ENCODE measurements at regions not wholly inside any gene's neighbourhood (a gene's known extent, or its start where the extent isn't known, plus 50 kb on each side); places are given as distances from the start of the nearest gene placed in this dataset.

DNA sequence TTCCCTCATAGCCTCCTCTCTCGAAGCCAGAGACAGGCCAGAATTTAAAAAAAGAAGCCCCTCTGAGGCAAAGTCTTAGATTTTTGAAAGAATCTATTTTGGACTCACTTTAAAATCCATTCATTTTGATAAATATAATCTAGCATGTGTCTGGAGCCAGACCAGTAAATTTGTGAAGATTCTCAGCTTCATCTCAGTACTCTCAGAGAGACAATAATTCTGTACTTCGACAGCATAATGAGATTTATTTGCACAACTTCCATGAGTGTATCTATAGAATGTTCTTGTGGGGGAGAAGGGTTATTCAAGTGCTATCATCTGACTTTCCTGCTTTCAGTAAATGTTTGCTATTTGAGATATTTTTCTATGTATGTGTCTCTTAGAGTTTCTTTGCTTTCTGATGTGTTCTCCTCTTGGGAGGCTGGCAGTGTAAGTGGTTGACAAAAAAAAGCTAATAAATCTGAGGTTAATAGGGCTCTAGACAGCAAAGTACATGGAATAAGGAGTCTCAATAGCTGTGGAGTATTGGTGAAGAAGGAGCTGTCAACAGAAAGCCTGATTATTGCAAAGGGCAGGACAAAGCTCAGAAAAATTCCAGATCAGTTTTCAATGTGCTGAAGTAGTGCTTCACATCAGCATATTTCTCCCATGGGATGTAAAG is 223.0 kb downstream of the PTBP2 start:
- no peaks in the 10 kb centered on the region for H3K36me3 ChIP-seq (ENCODE audit: insufficient read depth)
- H3K79me2 ChIP-seq (ENCODE audit: insufficient read depth, low read depth), result no peaks in the 10 kb centered on the region
- H3K4me3 ChIP-seq (IDR thresholded peaks at IDR 0.05; ENCODE audit: insufficient read depth, low read depth, low read length), result no peak overlapping the region
- no peaks in the 10 kb centered on the region for H3K27me3 ChIP-seq (ENCODE audit: insufficient read depth, low read depth)
- no peak overlapping the region for H3K9ac ChIP-seq
- TF ChIP-seq, protein P1, sequence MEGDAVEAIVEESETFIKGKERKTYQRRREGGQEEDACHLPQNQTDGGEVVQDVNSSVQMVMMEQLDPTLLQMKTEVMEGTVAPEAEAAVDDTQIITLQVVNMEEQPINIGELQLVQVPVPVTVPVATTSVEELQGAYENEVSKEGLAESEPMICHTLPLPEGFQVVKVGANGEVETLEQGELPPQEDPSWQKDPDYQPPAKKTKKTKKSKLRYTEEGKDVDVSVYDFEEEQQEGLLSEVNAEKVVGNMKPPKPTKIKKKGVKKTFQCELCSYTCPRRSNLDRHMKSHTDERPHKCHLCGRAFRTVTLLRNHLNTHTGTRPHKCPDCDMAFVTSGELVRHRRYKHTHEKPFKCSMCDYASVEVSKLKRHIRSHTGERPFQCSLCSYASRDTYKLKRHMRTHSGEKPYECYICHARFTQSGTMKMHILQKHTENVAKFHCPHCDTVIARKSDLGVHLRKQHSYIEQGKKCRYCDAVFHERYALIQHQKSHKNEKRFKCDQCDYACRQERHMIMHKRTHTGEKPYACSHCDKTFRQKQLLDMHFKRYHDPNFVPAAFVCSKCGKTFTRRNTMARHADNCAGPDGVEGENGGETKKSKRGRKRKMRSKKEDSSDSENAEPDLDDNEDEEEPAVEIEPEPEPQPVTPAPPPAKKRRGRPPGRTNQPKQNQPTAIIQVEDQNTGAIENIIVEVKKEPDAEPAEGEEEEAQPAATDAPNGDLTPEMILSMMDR (conservative IDR thresholded peaks at IDR 0.05; ENCODE audit: low read depth, low read length), result no peak
- no peaks in the 10 kb centered on the region for H4K20me1 ChIP-seq (ENCODE audit: insufficient read depth)
- H2AFZ ChIP-seq (ENCODE audit: low read depth), result no peak overlapping the region
- H3K4me1 ChIP-seq (ENCODE audit: low read depth, poor library complexity, severe bottlenecking), result no peaks in the 10 kb centered on the region
- H3K27ac ChIP-seq, result no peak overlapping the region
- no peak overlapping the region for H3K4me2 ChIP-seq

DNA sequence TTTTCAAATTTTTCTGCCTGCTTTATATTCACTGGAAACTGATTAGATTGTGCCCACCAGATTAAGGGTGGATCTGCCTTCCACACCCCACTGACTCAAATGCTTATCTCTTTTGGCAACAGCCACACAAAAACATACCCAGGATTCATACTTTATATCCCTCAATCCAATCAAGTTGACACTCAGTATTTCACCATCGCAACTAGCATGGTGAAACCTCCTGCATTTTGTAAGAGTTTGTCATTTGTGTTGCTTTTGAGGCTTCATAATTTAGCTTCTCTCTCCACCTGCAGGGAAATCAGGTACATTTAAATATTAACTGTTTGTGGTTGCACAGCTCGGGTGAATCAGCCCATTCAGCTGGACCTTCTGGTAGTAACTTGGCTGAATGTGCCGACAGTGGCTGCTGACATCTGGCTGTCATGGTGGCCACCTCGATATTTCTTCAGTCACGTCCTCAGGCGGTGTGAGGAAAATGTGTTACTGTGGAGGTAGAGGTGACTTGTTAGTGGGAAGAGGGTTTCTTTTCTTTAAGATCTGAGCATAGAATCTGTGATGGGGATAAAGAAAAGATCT is 224.0 kb downstream of the PTBP2 start:
- Histone ChIP-seq H3K4me1 (ENCODE audit: low read depth, poor library complexity, severe bottlenecking) (no peaks in the 10 kb centered on the region), H4K20me1 (ENCODE audit: insufficient read depth) (no peaks in the 10 kb centered on the region), H3K27ac (no peak overlapping the region), H3K9ac (no peak overlapping the region), H3K27me3 (ENCODE audit: insufficient read depth, low read depth) (no peaks in the 10 kb centered on the region), H3K36me3 (ENCODE audit: insufficient read depth) (no peaks in the 10 kb centered on the region), H2AFZ (ENCODE audit: low read depth) (no peak overlapping the region), H3K79me2 (ENCODE audit: insufficient read depth, low read depth) (no peaks in the 10 kb centered on the region), H3K4me2 (no peak overlapping the region), H3K4me3 (IDR thresholded peaks at IDR 0.05; ENCODE audit: insufficient read depth, low read depth, low read length) (no peak overlapping the region)
- TF ChIP-seq, protein P1 (conservative IDR thresholded peaks at IDR 0.05; ENCODE audit: low read depth, low read length), result no peak

DNA sequence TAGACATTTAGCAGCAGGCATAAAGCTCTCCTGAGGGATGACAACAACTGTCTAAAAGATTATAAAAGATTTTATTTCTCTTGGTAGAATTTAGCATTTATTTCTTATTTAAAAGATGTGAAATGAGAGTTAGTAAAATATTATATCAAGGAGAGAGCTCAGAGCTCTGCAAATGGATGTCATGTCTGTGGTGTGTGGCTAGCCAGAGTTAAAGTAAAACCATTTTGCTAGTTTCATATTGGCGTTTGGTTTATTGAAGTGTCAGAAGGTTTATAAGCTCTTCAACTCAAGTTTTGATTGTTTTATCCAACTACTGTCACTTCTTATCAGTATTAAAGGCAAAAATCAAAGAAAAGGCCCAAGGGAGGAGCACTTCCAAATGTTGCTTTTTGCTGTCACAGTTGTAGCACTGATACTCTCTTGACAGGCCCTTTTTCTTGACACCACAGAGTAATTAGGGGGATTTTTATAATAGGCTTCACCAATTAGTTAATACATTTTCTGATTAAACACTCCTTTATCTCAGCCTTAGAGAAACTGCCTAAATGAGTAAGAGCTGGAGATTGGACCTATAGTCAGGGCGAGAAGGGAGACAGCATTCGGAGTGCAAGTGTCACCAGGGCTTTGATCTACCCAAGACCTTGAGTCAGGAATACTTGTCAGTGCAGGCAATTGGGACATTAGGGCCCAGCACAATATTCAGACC is 233.9 kb downstream of the PTBP2 start:
- no peak overlapping the region for H3K4me3 ChIP-seq (IDR thresholded peaks at IDR 0.05; ENCODE audit: insufficient read depth, low read depth, low read length)
- no peak overlapping the region for H2AFZ ChIP-seq (ENCODE audit: low read depth)
- H3K36me3 ChIP-seq (ENCODE audit: insufficient read depth), result no peaks in the 10 kb centered on the region
- TF ChIP-seq, protein P1 (conservative IDR thresholded peaks at IDR 0.05; ENCODE audit: low read depth, low read length), result no peak
- no peaks in the 10 kb centered on the region for H3K4me1 ChIP-seq (ENCODE audit: low read depth, poor library complexity, severe bottlenecking)
- no peaks in the 10 kb centered on the region for H4K20me1 ChIP-seq (ENCODE audit: insufficient read depth)
- no peaks in the 10 kb centered on the region for H3K79me2 ChIP-seq (ENCODE audit: insufficient read depth, low read depth)
- no peak overlapping the region for H3K4me2 ChIP-seq
- H3K27me3 ChIP-seq (ENCODE audit: insufficient read depth, low read depth), result no peaks in the 10 kb centered on the region
- no peak overlapping the region for H3K9ac ChIP-seq
- H3K27ac ChIP-seq, result no peak overlapping the region

DNA sequence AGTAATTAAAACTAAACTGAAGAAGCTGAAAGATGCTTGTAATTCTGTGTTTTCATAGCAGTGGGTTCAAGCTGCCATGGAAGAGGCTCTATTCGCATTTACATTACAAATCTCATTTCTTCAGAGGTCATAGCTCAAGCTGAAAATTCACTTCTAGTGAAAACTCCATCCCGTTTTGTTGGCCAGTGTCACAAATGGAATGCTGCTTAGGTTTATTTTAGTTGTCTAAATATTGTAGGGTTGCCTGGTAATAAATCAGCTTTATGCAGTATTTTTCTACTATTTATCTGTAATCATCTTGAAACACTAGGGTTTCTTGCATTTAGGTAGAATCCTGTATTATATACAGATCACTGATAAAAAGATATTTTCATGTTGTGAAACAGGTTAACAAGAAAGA is 240.6 kb downstream of the PTBP2 start:
- H3K27me3 ChIP-seq (ENCODE audit: insufficient read depth, low read depth), result no peaks in the 10 kb centered on the region
- H3K4me1 ChIP-seq (ENCODE audit: low read depth, poor library complexity, severe bottlenecking), result no peaks in the 10 kb centered on the region
- TF ChIP-seq, protein P1 (conservative IDR thresholded peaks at IDR 0.05; ENCODE audit: low read depth, low read length), result no peak
- no peak overlapping the region for H3K4me3 ChIP-seq (IDR thresholded peaks at IDR 0.05; ENCODE audit: insufficient read depth, low read depth, low read length)
- no peaks in the 10 kb centered on the region for H3K36me3 ChIP-seq (ENCODE audit: insufficient read depth)
- H2AFZ ChIP-seq (ENCODE audit: low read depth), result no peak overlapping the region
- H3K4me2 ChIP-seq, result no peak overlapping the region
- H4K20me1 ChIP-seq (ENCODE audit: insufficient read depth), result no peaks in the 10 kb centered on the region
- H3K79me2 ChIP-seq (ENCODE audit: insufficient read depth, low read depth), result no peaks in the 10 kb centered on the region
- no peak overlapping the region for H3K9ac ChIP-seq
- no peak overlapping the region for H3K27ac ChIP-seq

Measured in KMS-11 (cell line).